Effector CD4-positive, alpha-beta T cell (primary cell): ENCODE measurements at regions not wholly inside any gene's neighbourhood (a gene's known extent, or its start where the extent isn't known, plus 50 kb on each side); places are given as distances from the start of the nearest gene placed in this dataset.
"Not testable (repeated sequence)": the region's sequence is repeated elsewhere in the genome, so short reads cannot be mapped to it uniquely, and the experiment has no call there.

ENCODE experiments used
- DNase-seq: peaks from one replicate; pipeline ENCODE4 v3.0.0-alpha.2; 2020

DNA sequence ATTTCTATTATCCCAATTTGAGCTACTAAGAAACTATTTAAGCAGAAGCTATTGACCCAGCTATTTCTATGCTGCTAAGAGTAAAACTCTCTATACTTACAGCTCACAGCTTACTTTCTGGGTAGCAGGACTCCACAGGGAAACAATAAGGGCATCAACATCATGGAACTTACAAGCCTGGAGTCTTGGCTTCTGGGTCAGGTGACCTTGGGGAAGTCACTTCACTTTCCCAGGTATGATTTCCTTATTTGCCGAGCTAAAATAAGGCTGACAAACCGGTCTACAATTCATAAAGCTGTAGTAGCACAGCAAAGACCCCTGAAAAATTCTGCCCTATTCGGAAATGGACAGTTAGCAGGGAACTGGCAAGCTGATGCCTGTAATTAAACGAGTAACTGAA lies 278.3 kb upstream of the NR2F2 start:
- no peak for DNase-seq

DNA sequence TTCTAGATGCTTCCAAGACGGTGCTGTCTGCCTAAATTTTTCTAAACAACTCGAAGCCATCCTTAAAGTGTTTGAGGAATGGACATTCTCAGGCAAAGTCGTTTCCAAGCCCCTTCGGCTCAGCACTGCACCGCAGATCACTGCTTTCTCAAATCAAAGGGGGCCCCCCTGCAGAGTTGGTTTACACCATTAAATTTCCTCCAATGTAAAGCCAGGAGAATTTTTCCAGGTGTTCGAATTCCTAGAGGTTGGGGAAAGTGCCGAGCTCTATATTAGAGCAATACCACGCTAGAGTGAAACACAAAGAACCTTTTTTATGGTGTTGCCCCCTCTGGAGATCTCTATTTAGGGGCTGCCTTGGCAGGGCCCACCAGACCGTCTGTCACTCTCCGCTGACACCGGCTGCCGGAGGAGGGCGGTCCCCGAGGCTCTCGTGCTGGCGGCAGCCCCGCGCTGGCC lies 277.9 kb upstream of the NR2F2 start:
- no peak for DNase-seq

DNA sequence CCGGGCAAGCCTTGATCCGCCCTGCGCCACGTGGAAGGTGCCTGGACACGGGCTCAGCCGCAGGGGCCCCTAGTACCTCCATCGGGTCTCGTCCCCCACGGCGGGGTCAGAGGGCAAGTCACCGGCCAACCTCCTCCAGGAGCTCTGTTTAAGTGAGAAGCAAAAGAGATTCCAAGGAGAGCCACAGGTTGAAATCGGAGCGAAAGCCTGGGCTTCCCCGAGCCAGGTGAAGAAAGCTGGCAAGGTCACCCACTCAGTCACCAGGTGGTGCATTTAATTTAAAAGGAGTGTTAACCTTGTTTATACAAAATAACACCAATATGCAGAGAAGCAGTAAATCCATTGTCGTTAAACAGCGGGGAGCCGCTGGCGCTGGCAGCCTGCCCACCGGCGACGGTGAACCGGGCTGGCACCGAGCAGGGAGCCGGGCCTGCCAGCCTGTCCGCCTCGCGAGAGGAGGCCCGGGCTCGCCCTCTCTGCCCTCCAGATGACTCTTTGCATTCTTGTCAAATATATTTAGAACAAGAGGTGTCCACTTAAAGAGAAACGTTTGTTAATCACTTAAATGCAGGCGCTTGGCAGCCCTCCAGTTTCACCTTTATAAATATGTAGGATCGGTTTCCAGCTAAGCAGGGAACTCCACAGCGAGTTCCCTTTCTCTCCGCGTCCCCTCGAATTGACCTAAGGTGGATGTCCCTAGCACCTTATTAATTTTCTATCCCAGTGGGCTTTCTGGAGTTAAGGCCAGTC lies 277.3 kb upstream of the NR2F2 start:
- DNase-seq: no peak

DNA sequence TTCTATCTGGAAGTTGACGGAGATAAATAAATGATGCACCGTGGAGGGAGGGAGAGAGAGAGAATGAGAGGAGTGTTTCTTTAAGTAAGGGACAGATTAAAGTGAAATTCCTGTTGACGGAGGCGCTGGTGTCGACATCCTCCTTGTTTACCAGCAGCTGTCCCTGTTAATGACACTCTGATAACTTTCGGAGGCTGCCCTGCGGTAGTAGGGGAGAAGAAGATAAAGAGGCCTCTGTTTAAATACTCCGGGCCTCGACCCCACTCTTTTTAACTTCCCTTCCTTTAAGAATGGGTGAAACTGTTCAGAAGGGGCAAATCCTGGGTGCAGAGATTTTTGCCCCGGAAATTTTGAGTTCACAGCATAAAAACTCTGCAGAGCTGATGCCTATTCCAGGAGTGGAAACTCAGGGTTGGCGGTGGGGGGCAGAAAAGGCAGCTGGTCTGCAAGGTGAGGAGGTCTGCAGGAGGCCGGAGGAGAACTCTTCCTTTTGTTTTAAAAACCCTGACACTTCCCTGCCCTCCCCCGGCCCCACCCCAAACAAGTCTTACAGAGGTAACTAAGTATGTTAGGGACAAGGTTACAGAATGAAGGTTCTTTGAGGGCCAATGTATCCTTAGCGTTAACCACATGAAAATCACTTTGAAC lies 276.6 kb upstream of the NR2F2 start:
- no peak for DNase-seq

DNA sequence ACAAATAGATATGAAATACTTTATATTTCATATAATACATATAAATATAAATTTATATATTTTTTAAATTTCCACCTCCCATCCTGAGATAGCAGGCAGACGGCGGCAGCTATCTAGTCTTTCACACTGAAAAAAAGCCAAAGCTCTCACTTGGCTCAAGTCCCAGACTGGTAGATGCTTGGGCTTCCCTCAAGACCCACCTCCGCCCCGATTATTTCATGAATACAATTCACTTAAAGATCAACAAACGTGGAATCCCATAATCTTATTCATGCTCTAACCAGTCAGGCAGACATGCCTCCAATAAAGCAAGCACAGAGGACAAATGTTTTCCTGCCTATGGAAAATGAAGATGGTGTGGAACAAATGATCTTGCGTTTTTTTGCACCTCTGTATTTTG lies 275.9 kb upstream of the NR2F2 start:
- no peak for DNase-seq

DNA sequence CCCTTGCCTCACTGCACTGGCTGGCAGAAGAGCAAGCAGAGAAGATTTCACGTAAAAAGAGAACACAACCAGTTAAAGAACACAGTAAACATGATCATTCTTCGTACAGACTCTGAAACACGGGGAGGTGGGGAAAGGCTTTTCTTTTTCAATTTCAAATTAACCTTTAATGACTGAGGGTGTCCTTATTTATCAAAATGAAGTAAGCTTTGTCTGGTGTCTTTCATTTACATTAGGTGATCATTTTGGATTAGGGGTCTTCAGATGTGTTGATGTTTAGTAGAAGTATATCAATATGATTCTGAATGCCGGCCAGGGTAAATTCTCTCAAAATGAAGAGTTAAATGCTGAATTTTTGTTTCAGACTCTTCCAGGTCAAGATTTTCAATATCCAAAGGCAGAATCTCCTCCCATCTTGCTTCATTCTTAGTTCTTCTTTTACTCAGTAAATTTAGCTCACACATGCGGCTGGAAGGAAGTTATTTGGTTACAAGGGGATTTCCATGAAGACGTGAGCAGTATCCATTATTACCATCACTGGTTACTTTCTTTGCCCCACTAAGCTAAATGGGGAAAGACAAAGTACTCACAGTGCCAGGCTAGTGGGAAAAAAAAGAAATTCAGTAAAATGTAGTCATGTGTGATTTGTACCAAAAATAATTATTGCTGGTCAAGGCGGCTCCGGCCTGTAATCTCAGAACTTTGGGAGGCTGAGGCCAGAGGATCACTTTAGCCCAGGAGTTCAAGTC lies 272.2 kb upstream of the NR2F2 start:
- no peak for DNase-seq

DNA sequence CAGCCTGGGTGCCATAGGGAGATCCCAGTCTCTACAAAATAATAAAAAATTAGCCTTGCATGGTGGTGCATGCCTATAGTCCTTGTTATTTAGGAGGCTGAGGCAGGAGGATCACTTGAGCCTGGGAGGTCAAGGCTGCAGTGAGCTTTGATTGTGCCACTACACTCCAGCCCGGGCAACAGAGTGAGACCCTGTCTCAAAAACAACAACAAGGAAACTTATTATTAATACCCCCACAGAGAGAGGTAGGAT lies 271.7 kb upstream of the NR2F2 start:
- DNase-seq: not testable (repeated sequence)

DNA sequence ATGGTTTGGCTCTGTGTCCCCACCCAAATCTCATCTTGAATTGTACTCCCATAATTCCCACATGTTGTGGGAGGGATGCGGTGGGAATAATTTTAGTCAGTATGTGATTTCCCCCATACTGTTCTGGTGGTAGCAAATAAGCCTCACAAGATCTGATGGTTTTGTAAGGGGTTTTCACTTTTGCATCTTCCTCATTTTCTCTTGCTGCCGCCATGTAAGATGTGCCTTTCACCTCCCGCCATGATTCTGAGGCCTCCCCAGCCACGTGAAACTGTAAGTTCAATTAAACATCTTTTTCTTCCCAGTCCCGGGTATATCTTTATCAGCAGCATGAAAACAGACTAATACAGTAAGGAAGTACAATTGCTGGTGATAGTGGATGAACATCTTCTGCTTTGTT lies 269.9 kb upstream of the NR2F2 start:
- DNase-seq: not testable (repeated sequence)

DNA sequence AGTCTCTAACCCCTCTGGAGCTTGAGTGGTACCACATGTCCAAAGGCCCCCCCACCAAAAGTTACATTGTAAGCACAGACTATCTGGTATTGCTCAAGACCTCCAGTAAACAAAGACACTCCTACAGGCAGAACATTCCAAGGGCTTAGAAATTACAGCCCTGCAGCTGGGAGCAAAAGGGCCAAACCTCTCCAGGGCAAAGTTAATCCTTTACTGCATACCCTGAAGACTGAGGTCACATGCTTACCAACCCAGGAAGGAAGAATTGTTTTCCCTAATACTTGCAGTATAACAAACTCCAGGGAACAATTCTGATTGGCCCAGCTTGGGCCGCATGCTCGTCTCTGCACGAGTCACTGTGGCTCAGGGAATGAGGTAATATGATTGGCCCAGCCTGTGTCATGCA lies 266.1 kb upstream of the NR2F2 start:
- no peak for DNase-seq

DNA sequence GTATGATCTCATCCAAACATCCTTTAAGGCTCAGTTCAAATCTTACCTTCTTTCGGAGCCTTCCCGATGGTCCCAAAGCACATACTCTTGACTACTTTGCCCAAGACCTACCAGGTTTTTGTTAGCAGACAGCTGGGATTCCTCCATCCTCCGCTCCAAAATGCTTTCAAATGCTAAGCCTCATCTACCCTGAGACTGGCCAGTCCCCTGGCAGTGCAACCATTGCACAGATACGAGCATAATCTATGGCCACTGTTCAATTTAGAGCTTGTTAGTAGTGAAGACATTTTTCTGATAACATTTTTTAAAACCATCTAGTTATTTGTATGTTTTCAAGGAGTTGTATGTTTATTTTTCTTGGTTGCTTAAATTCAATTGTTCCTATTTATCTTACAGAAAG lies 264.4 kb upstream of the NR2F2 start:
- no peak for DNase-seq

DNA sequence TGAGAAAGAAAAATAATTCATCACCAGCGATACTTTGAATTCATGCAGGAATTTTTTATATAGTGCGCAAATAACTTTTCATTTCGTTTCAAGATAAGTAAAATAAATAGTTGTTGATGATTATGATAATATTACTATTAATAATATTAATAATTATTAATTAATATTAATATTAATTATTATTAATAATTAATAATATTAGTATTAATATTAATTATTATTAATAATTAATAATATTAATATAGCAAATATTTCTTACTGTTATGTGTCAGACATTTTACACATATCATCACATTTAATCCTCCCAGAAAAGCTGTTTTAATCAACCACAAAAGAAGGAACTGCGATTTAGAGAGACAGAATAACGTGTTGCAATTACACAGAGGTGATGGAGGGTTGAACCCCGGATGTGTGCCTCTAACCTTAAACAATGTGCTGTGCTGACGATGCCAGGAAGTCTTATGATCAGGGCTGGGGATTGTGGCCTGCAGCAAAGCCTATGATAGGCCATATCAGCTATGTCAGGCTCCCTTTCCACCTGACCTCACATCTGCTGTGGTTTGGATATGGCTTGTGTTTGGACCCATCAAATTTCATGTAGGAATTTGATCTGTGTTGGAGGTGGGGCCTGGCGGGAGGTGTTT lies 263.5 kb upstream of the NR2F2 start:
- DNase-seq: no peak

DNA sequence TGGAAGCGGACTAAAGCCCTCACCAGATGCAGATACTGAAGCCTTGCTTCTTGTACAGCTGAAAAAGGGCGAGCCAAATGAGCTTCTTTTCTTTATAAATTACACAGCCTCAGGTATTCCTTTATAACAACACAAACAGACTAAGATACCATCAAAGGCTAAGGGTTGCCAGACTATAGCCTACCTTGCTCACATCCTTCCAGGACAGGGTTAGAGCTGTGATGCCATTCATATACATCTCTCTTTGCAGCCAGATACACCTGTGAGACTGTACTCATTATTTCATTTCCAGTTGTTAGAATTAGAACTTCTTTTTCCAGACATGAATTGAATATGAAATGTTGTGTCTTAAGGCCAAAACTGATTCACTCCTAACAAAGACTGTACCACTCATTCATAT lies 262.8 kb upstream of the NR2F2 start:
- DNase-seq: no peak

DNA sequence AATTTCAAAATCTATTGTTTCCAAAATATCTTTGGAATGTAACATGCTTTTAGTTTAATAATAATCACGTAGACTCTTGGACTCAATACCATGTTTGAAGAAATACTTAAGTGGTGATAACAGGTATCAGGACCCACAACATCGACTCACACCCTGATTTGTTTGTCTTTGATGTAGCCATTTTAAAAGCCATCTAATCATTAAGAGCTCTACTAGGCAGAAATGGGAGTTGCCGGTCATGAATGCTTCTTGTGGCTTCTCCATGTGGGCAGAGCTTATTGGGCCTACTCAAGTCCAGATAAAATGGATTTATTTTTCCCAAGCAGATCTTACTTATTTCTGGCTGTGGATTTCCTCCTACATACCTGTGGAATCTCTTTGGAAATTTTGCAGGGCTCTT lies 261.6 kb upstream of the NR2F2 start:
- no peak for DNase-seq

DNA sequence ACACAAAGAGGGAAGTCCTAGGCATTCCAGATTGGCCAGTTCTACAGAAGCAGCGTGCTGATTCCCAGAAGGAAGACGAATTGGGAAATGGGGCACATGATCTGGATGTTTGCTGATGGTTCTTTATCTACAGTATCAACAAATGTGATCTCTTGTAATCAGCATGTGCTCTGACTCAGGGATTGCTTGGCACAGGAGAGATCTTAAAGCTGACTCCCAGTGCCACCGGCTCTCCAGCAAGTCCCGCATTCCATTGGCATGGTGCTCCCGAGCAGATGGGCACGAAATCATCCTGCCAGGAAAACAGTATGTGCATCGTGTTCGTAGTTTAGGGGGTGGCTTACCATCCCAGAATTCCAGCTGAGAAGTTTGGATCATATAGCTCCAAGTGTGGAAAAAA lies 259.9 kb upstream of the NR2F2 start:
- no peak for DNase-seq

DNA sequence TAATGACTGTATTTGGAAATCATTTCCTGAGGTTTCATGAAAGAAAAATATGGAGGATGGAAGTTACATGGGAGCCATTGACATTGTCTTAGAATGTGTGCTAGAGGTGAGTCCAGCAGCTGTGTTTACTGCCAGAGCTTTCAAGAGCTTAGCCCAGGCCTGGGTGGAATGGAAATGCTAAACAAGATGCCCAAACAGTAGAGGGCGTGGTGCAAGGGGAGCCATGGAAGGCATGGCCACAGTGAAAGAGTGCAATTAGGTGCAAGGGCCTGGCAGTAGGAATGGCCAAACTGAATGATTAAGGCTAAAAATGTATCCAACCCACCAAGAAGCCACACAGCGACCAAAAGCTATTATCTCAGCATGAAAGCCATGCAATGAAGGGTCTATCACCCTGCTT lies 257.7 kb upstream of the NR2F2 start:
- no peak for DNase-seq

DNA sequence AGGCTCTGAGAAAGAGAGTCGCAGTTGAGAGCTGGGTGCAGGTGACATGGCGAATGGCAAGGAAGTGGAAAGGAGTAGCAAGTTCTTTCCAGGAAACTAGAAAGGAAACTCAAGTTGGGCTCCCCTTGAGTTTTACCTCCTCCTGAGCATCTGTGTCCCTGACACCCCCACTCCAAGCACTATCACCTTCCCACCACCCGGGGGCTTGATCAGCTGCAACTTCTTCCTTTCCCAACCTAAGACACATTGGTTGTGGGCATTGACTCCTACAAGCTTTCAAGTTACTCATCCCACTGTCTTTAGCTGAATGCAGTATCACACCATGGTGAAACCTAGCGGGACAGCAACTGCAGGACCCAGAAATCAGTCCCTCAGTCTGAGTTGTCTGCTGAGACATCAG lies 256.6 kb upstream of the NR2F2 start:
- DNase-seq: no peak

DNA sequence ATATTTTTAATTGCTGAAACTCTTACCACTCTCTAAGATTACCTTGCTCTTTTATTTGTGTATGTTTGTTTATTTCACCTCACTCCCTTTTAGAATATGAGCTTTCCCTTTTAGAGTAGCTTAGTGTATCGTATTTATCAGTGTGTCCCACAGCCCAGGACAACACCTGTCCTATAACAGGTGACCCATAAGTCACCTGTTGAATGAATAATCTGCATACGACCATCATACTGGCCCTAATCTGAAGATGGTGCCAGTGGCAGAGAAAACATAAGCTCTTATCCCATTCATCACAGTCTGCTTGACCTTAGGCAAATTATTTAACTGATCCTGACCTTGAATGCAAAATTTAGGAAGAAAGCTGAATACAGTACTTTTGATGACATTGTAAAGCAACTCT lies 254.6 kb upstream of the NR2F2 start:
- DNase-seq: no peak

DNA sequence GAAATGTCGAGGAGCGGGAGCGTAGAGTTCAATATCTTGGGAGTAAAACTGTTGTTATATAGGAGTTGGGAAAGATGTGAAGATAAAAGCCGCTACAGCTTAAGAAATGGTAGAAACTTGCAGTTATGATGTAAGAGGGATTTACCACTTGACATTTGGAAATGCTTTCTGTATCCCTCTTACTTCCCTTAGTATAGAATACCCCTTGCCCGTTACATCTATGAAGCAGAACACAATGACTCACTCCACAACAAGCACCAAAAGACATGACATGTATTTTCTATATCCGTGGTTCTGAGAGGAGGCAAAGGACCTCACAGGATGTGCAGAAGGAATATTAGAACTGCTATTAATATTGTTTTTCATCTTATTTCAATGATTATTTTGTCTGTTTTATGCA lies 254.2 kb upstream of the NR2F2 start:
- no peak for DNase-seq

DNA sequence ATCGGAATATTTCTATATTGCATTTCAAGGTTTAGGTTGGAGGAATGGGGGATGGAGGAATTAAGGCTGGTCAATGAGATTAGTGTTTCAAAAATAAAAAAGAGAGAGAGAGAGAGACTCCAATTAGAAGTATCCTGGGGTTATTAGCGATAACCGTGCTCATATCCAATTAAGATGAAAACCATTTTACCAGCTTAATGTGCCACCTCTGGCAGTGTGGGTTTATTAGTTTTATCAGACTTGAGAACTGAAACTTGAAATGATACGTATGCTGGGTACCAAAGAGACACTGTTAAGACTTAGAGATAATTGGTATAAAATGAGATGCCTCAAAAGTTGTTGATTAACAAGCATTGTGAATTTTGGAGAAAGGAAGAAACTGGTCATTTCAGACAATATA lies 251.5 kb upstream of the NR2F2 start:
- no peak for DNase-seq

DNA sequence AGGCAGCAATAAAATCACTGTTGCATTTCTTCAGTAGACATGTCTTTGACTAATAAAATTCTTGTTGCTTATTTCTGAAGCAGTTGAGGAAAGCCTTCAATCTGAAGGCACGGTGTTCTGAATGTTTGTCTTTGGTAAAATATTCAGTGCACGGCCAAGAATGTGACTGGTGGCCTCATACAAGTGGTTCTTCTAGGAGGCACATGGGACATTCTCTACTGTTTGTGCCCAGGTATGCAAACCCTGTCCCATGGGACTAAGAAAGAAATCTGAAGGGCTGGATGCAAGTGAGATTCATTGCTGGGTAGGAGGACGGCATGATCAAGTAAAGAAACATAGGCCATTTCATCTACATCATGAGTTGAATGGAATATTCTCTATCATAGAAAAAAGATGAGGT lies 250.6 kb upstream of the NR2F2 start:
- no peak for DNase-seq

DNA sequence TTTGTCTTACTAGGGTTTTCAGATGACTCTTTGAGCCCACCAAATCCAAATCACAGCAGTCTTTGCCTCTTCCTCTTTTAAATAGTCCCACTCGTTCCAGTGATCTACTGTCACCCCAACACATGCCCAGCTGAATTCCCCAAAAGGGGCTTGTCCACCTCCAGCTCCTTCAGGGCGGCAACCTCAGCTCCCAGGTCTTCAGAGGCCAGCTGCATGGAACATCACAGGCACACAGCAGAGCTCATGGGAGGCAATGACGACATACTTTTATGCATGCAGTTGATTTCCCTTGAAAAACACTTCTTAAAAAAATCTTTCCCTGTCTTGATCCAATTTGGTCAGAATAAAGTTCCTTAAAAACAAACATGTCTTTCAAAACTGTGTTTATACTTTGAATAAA lies 244.3 kb upstream of the NR2F2 start:
- DNase-seq: no peak

DNA sequence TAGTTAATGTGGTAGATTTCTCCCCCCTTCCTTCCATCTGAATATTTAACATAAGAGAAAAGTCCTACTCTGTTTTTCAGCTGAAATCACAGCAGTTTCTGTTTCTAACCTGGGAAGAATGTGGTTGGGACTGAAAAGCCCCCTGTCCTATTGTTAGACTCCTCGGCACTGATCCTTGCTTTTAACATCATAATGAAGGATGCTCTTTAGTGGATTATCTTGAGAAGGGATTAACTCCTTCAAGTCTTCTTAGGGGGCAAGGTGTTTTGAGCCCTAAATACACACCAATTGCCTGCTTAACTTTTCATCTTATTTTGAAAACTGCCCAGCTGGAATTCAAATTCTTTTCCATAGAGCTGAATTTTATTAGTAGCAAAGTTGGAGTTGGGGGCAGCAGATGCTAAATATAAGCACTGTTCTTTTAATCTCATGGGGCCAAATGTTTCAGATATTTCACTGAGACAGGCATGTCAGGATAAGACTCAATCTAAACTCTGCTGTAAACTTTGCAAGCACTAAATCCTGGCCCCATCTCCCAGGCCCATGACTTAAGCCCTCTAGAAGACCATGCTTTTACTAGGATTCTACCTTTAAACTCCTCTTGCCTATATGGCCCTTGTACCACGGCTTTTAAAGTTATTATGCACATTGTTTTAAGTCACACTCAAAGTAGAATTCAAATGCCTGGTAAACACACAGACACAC lies 243.2 kb upstream of the NR2F2 start:
- no peak for DNase-seq

DNA sequence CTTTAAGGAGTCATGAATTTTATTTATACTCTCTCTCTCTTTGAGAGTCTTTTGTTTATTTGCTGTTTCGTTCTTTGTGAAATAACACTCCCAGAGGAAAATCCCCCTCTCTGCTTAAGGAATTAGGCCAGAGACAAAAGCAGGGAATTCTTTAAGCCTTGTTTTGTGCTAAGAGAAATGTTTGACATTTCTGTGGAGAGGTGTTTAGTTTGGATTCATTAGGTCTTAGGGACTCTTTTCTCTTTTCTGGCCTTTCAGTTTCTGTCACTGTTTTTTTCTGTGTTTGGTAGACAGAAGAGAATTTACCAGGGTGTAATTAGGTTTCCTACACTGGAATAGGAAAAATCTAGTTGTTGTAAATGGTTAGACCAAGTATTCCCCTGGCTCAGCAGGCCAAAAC lies 241.8 kb upstream of the NR2F2 start:
- DNase-seq: no peak
